Body of pancreas (tissue), 4 donors: ENCODE measurements at regions not wholly inside any gene's neighbourhood (a gene's known extent, or its start where the extent isn't known, plus 50 kb on each side); places are given as distances from the start of the nearest gene placed in this dataset.

Source experiments
- ATAC-seq: fragments of 150-250 bp; one replicate; pipeline ENCODE4 v1.9.1; 2016
- DNase-seq, 4 donors: peaks; one replicate each; pipeline ENCODE4 v3.0.0-alpha.2; 2019
- H3K27ac ChIP-seq, 4 donors: fragments of 200-600 bp; sonication (generic); 1 replicate in 3 of 4; 2 replicates in 1 of 4; pipeline versions ENCODE4 v1.5.1 to v1.6.1; 2016 to 2019; ENCODE audit warnings: mild to moderate bottlenecking in 1 of 4, mixed read lengths in 1 of 4, moderate library complexity in 1 of 4
- H3K27me3 ChIP-seq, 2 donors: fragments of 200-600 bp; sonication (generic); one replicate each; pipeline ENCODE4 v1.6.0; 2016; ENCODE audit warnings: mild to moderate bottlenecking in 1 of 2
- H3K36me3 ChIP-seq, 2 donors: fragments of 200-600 bp; sonication (generic); replicated peaks in 1 of 2; 2 replicates each; pipeline ENCODE4 v1.5.1; 2016; ENCODE audit warnings: low read depth in 2 of 2; ENCODE audit not compliant: insufficient read depth in 1 of 2
- H3K4me1 ChIP-seq: fragments of 200-600 bp; sonication (generic); one replicate; pipeline ENCODE4 v1.6.0; 2016
- H3K4me3 ChIP-seq, 2 donors: fragments of 200-600 bp; sonication (generic); 1 replicate in 1 of 2; 2 replicates in 1 of 2; pipeline ENCODE4 v1.5.1; 2016 to 2019
- H3K9me3 ChIP-seq, 3 donors: fragments of 200-600 bp; sonication (generic); 1 replicate in 2 of 3; 2 replicates in 1 of 3; pipeline ENCODE4 v1.5.1; 2016
- POLR2A ChIP-seq, 3 donors: fragments of 450-650 bp; IDR thresholded peaks; one replicate each; pipeline ENCODE4 v1.6.1; 2016; ENCODE audit warnings: antibody characterized with exemption in 3 of 3, mild to moderate bottlenecking in 2 of 3
- WGBS, 2 donors: methylation state at CpG; one replicate each; pipeline ENCODE4 v1.1.5; 2017; 5-methylcytosine and 5-hydroxymethylcytosine counted together
- intact Hi-C: fragments of 100-400 bp; cut with DNase I; formaldehyde crosslinking; loops from one replicate; pipeline ENCODE4 v1.15.1; 2023
- TF ChIP-seq, protein P1 (sequence below), 7 experiments: fragments of 450-650 bp in 4 of 7; fragments of 200-600 bp in 3 of 7; sonication (generic) in 3 of 7; IDR thresholded peaks; one replicate each; pipeline ENCODE4 v1.5.1; 2016 to 2019; ENCODE audit warnings: antibody characterized with exemption in 7 of 7

DNA sequence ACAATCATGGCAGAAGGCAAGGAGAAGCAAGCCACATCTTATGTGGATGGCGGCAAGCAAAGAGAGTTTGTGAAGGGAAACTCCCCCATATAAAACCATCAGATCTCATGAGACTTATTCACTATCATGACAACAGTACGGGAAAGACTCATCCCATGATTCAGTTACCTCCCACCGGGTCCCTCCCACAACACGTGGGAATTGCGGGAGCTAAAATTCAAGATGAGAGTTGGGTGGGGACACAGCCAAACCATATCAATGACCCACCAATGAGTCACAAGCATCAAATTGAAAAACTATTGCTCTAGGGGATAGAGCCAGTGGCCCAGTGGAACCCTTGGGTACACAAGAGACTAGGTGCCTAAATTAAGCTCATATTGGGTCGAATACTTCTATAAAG lies 157.4 kb downstream of the FBXO15 start:
- no peak for DNase-seq
- Histone ChIP-seq H3K9me3 (no peaks in the 10 kb centered on the region), H3K4me3 (no peak overlapping the region), H3K27me3 (no peaks in the 10 kb centered on the region), H3K27ac (no peak overlapping the region), H3K36me3 (no peaks in the 10 kb centered on the region), H3K4me1 (no peaks in the 10 kb centered on the region)
- no peak for ATAC-seq
- TF ChIP-seq POLR2A (IDR thresholded peaks at IDR 0.05): no peak
- TF ChIP-seq, protein P1, sequence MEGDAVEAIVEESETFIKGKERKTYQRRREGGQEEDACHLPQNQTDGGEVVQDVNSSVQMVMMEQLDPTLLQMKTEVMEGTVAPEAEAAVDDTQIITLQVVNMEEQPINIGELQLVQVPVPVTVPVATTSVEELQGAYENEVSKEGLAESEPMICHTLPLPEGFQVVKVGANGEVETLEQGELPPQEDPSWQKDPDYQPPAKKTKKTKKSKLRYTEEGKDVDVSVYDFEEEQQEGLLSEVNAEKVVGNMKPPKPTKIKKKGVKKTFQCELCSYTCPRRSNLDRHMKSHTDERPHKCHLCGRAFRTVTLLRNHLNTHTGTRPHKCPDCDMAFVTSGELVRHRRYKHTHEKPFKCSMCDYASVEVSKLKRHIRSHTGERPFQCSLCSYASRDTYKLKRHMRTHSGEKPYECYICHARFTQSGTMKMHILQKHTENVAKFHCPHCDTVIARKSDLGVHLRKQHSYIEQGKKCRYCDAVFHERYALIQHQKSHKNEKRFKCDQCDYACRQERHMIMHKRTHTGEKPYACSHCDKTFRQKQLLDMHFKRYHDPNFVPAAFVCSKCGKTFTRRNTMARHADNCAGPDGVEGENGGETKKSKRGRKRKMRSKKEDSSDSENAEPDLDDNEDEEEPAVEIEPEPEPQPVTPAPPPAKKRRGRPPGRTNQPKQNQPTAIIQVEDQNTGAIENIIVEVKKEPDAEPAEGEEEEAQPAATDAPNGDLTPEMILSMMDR (IDR thresholded peaks at IDR 0.05): no peak
- intact Hi-C loops: no loop called here
- WGBS, 2 donors: 78 to 83% methylated on average over 6 of the region's 6 CpGs

DNA sequence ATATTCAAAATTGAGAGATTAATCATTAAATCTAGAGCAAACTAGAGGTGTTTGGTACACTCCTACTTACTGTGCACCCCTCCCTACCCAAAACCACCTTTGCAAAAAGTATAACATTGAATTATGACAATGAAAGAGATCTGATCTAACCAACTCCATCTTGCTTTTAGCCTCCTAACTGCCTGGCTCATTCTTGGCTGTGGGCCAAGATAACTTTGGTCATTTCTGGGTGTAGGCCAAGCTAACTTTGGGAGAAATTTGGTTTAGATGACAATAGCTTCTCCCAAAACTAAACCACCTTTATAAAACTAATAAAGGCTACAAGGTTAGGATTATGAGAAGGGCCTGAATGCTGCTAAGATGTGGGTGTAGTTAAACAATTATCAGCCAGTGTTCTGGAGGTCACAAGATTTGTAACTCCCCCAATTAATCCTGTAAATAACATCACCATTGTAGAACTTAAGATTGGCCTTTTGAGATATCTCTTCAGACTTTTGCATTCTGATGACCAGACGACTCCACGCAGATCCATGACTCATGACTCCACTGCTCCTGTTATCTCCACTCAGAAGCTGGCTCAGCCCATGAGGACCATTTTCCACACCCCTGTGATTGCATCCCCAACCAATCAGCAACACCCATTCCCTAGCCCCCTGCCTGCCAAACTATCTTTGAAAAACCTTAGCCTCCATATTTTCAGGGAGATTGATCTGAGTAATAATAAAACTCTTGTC lies 160.2 kb downstream of the FBXO15 start:
- no peak overlapping the region for H3K4me3 ChIP-seq
- intact Hi-C loops: no loop called here
- ATAC-seq: no peak
- no peaks in the 10 kb centered on the region for H3K27me3 ChIP-seq
- no peaks in the 10 kb centered on the region for H3K4me1 ChIP-seq
- H3K36me3 ChIP-seq: no peaks in the 10 kb centered on the region
- no peak overlapping the region for H3K27ac ChIP-seq
- TF ChIP-seq, protein P1 (IDR thresholded peaks at IDR 0.05): no peak
- no peak for TF ChIP-seq POLR2A (IDR thresholded peaks at IDR 0.05)
- H3K9me3 ChIP-seq: no peaks in the 10 kb centered on the region
- WGBS, 2 donors: 93 to 95% methylated on average over 2 of the region's 2 CpGs
- DNase-seq: no peak

DNA sequence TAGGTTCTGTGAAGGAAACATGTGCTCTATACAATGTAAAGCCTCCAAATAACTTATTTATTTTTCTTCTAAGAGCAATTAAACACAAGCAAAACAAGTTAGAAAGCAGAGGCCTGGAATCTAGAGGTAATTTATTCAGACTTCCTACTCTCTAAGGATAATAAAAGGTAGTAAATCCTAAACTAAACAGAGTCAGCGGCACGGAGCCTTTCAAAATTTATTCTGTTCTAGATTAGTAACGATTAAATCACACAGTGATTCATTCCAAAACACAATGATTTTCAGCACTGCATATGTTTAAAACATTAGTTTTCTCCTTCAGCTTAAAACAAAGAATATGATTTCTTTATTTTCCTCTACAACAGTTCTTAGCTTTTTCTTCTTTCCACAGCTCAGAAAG lies 160.9 kb downstream of the FBXO15 start:
- no peaks in the 10 kb centered on the region for H3K36me3 ChIP-seq
- WGBS, 2 donors: 64 to 68% methylated on average over 3 of the region's 3 CpGs
- intact Hi-C loops: no loop called here
- TF ChIP-seq, protein P1 (IDR thresholded peaks at IDR 0.05): no peak
- no peak for TF ChIP-seq POLR2A (IDR thresholded peaks at IDR 0.05)
- H3K4me1 ChIP-seq: no peaks in the 10 kb centered on the region
- no peak overlapping the region for H3K4me3 ChIP-seq
- no peak for DNase-seq
- H3K27me3 ChIP-seq: no peaks in the 10 kb centered on the region
- no peak overlapping the region for H3K27ac ChIP-seq
- ATAC-seq: no peak
- no peaks in the 10 kb centered on the region for H3K9me3 ChIP-seq

DNA sequence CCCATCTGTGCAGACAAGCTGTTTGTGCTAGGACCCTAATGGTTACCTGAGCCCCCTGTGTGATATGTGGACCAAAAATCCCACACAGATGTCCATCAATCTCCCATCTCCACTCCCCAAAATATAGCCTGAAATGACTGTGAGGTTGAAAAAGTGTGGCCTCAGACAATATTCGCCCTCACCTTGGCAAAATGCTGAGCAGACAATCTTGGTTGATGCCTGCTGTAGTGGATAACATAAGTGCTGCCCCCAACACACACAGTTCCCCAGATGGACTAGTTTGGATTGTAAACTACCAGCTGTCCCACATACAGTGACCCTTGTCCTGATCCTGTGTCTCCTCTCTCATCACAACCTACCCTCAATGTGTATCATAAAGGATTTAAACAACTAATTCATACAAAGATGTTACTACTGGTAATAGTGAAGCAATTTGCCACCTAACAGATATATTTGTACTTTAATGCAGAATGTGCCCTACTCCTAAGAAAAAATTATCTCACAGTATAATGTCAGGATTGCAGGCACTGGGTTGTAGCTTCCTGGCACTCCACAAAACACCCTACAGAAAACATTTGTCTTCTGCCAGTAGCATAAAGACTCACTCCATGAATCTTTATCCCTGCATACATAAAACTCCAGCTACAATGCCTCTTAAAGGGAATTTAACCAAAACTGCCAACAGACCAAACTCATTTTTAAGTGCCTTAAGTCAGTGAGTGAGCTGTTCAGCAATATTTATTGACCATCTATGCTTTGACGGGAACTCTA lies 161.6 kb downstream of the FBXO15 start:
- intact Hi-C loops: no loop called here
- Histone ChIP-seq H3K9me3 (no peaks in the 10 kb centered on the region), H3K4me3 (no peak overlapping the region), H3K4me1 (no peaks in the 10 kb centered on the region), H3K27me3 (no peaks in the 10 kb centered on the region), H3K36me3 (no peaks in the 10 kb centered on the region), H3K27ac (no peak overlapping the region)
- TF ChIP-seq, protein P1 (IDR thresholded peaks at IDR 0.05): no peak
- no peak for TF ChIP-seq POLR2A (IDR thresholded peaks at IDR 0.05)
- ATAC-seq (no peak), DNase-seq (no peak)
- 45 to 64% methylated on average over 2 of the region's 2 CpGs for WGBS, 2 donors
